Activated CD4-positive, alpha-beta T cell treated with anti-CD3 and anti-CD28 coated beads, Interleukin-2, amount 10 ng/mL, durations not matched to agents 7 days and 5 days (primary cell): ENCODE measurements at regions not wholly inside any gene's neighbourhood (a gene's known extent, or its start where the extent isn't known, plus 50 kb on each side); places are given as distances from the start of the nearest gene placed in this dataset.

Experiments
- CTCF ChIA-PET: fragments of 350-600 bp; sonication (Branson Sonifier 250); formaldehyde crosslinking; loops from one replicate; lab custom pipeline; 2021; ENCODE audit warnings: antibody characterized with exemption; lab: Charles Lee
- POLR2A ChIA-PET: fragments of 350-600 bp; sonication (Branson Sonifier 250); formaldehyde crosslinking; loops from one replicate; lab custom pipeline; 2021; ENCODE audit warnings: antibody characterized with exemption; lab: Charles Lee
- DNase-seq: peaks from one replicate; pipeline ENCODE4 v3.0.0-alpha.2; 2020
- H3K27ac Mint-ChIP-seq: one replicate; pipeline ENCODE4 v1.8.0; 2021; ENCODE audit warnings: mild to moderate bottlenecking, moderate library complexity, mixed read lengths
- H3K27me3 Mint-ChIP-seq: one replicate; pipeline ENCODE4 v1.8.0; 2021; ENCODE audit warnings: mixed read lengths
- H3K36me3 Mint-ChIP-seq: one replicate; pipeline ENCODE4 v1.8.0; 2021; ENCODE audit warnings: low read depth, mixed read lengths
- H3K4me1 Mint-ChIP-seq: one replicate; pipeline ENCODE4 v1.8.0; 2021; ENCODE audit warnings: mixed read lengths
- H3K4me3 Mint-ChIP-seq: one replicate; pipeline ENCODE4 v1.8.0; 2021; ENCODE audit warnings: mild to moderate bottlenecking, moderate library complexity, mixed read lengths
- H3K9me3 Mint-ChIP-seq: one replicate; pipeline ENCODE4 v1.8.0; 2021; ENCODE audit warnings: mixed read lengths

- H3K4me3 Mint-ChIP-seq: no peak overlapping the region
- DNase-seq: no peak
- H3K4me1 Mint-ChIP-seq: no peaks in the 10 kb centered on the region
- H3K36me3 Mint-ChIP-seq: no peaks in the 10 kb centered on the region
- POLR2A ChIA-PET: no interaction called here
- no peaks in the 10 kb centered on the region for H3K27me3 Mint-ChIP-seq
- no peak overlapping the region for H3K27ac Mint-ChIP-seq
- H3K9me3 Mint-ChIP-seq: no peaks in the 10 kb centered on the region
- CTCF ChIA-PET: no interaction called here
Observed at GRCh38 chr11:106468086-106468485, 390.6 kb downstream of the AASDHPPT start.

DNA sequence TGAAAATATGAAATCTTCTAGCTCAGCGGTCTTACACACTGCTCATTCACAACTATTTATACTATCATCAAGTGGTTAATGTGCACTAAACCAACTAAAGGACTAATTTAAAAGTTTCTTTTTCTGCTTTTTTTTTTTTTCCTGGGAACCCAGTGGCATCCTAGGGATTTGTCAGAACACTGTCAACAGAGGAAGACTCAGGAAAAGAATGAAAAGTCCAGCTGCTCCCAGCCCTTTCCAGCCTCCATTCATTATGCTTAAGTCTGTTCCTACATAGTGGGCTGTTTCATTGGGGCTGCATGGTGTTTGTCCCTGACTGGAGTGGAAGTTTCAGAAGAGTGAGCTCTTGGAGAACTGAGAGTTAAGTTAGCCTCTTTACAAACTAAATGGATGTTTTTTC is 391.1 kb downstream of the AASDHPPT start:
- H3K4me3 Mint-ChIP-seq: no peak overlapping the region
- no peak overlapping the region for H3K27ac Mint-ChIP-seq
- H3K4me1 Mint-ChIP-seq: no peaks in the 10 kb centered on the region
- DNase-seq: no peak
- no peaks in the 10 kb centered on the region for H3K27me3 Mint-ChIP-seq
- ChIA-PET POLR2A (no interaction called here), CTCF (no interaction called here)
- H3K9me3 Mint-ChIP-seq: no peaks in the 10 kb centered on the region
- no peaks in the 10 kb centered on the region for H3K36me3 Mint-ChIP-seq

GRCh38 chr11:106470230-106470629 is 392.8 kb downstream of the AASDHPPT start:
- no peak for DNase-seq
- Mint-ChIP-seq H3K27me3 (no peaks in the 10 kb centered on the region), H3K4me1 (no peaks in the 10 kb centered on the region), H3K9me3 (no peaks in the 10 kb centered on the region), H3K4me3 (no peak overlapping the region), H3K27ac (no peak overlapping the region), H3K36me3 (no peaks in the 10 kb centered on the region)
- ChIA-PET POLR2A (no interaction called here), CTCF (no interaction called here)

DNA sequence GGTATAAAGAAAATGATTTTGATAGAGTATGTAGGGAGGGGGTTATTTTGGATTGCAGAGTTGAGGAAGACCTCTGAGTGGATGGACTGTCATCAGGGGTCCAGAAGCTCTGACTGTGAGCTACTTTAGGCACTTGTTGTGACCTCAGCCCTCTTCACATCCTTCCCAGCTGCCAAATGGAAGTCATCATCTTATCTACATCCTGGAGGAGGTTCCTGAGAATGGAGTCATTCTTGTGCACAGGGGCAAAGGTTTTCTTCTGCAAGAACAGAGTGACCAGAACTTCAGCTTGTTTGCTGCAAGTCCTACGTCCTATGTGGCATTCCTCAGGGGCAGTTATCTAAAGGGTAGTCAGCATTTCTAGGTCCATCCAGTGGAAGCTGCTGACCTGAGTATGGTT is 393.8 kb downstream of the AASDHPPT start:
- Mint-ChIP-seq H3K27ac (no peak overlapping the region), H3K36me3 (no peaks in the 10 kb centered on the region), H3K4me1 (no peaks in the 10 kb centered on the region), H3K4me3 (no peak overlapping the region), H3K9me3 (no peaks in the 10 kb centered on the region), H3K27me3 (no peaks in the 10 kb centered on the region)
- ChIA-PET CTCF (no interaction called here), POLR2A (no interaction called here)
- DNase-seq: no peak

DNA sequence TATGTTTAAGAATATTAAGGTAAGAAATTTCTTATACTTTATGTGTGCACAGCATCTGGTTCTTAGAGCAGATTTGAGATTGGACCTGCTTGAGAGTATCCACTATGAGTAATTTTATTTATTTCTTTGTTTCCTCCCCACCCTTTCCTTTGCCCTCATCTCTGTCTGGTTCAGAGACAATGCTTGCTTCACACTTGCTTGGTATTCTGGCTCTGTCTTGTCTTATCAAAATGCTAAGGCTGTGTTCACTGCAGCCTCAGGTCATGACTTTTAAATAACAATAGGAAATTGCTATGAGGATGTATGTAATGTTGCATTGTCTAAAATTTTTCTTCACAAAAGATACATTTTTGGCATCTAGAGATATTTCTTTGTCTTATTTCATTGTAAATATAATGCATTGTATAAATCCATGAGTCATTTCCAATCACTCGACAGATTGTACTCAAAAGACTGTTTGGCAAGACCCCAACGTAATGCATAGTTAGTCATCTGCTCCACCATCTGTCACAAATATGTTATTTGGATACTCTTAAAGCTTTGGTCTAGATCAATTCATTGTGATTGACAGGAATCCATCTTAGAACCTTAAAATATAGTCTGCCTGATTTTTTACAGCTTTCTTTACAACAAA is 395.7 kb downstream of the AASDHPPT start:
- H3K4me3 Mint-ChIP-seq: no peak overlapping the region
- POLR2A ChIA-PET: no interaction called here
- CTCF ChIA-PET: no interaction called here
- no peaks in the 10 kb centered on the region for H3K4me1 Mint-ChIP-seq
- H3K9me3 Mint-ChIP-seq: no peaks in the 10 kb centered on the region
- no peak overlapping the region for H3K27ac Mint-ChIP-seq
- DNase-seq: no peak
- no peaks in the 10 kb centered on the region for H3K27me3 Mint-ChIP-seq
- no peaks in the 10 kb centered on the region for H3K36me3 Mint-ChIP-seq

DNA sequence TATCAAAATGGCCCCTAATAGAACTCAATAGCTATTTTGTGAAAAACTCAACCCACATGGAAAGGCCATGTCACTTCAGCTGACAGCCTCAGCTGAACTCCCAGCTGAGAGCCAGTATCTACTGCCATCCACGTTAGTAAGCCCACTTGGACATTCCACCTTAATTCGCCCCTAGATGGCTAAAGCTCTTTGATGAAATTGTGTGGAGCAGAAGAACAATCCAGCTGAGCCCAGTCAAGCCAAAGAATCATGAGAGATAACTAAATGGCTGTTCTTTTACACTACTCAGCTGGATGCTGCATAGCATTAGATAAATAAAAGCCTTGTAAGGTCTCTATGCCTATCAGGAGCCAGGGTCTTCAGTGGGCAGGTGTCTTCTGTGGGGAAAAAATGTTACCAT is 396.8 kb downstream of the AASDHPPT start:
- POLR2A ChIA-PET: no interaction called here
- Mint-ChIP-seq H3K4me3 (no peak overlapping the region), H3K4me1 (no peaks in the 10 kb centered on the region), H3K36me3 (no peaks in the 10 kb centered on the region), H3K27me3 (no peaks in the 10 kb centered on the region), H3K9me3 (no peaks in the 10 kb centered on the region), H3K27ac (no peak overlapping the region)
- CTCF ChIA-PET: no interaction called here
- DNase-seq: no peak

GRCh38 chr11:106475181-106475580 is 397.7 kb downstream of the AASDHPPT start:
- POLR2A ChIA-PET: no interaction called here
- CTCF ChIA-PET: no interaction called here
- H3K4me1 Mint-ChIP-seq: no peaks in the 10 kb centered on the region
- H3K27me3 Mint-ChIP-seq: no peaks in the 10 kb centered on the region
- H3K4me3 Mint-ChIP-seq: no peak overlapping the region
- no peak overlapping the region for H3K27ac Mint-ChIP-seq
- no peak for DNase-seq
- no peaks in the 10 kb centered on the region for H3K9me3 Mint-ChIP-seq
- H3K36me3 Mint-ChIP-seq: no peaks in the 10 kb centered on the region

GRCh38 chr11:106477776-106478175 is 400.3 kb downstream of the AASDHPPT start:
- Mint-ChIP-seq H3K36me3 (no peaks in the 10 kb centered on the region), H3K4me1 (no peaks in the 10 kb centered on the region), H3K27me3 (no peaks in the 10 kb centered on the region), H3K27ac (no peak overlapping the region), H3K9me3 (no peaks in the 10 kb centered on the region), H3K4me3 (no peak overlapping the region)
- ChIA-PET CTCF (no interaction called here), POLR2A (no interaction called here)
- DNase-seq: no peak

- H3K9me3 Mint-ChIP-seq: peaks cover 1% of the 10 kb centered on the region
- H3K4me1 Mint-ChIP-seq: no peaks in the 10 kb centered on the region
- no peaks in the 10 kb centered on the region for H3K27me3 Mint-ChIP-seq
- H3K36me3 Mint-ChIP-seq: no peaks in the 10 kb centered on the region
- H3K27ac Mint-ChIP-seq: no peak overlapping the region
- DNase-seq: no peak
- ChIA-PET POLR2A (no interaction called here), CTCF (no interaction called here)
- H3K4me3 Mint-ChIP-seq: no peak overlapping the region
Observed at GRCh38 chr11:106479646-106480045, 402.2 kb downstream of the AASDHPPT start.

DNA sequence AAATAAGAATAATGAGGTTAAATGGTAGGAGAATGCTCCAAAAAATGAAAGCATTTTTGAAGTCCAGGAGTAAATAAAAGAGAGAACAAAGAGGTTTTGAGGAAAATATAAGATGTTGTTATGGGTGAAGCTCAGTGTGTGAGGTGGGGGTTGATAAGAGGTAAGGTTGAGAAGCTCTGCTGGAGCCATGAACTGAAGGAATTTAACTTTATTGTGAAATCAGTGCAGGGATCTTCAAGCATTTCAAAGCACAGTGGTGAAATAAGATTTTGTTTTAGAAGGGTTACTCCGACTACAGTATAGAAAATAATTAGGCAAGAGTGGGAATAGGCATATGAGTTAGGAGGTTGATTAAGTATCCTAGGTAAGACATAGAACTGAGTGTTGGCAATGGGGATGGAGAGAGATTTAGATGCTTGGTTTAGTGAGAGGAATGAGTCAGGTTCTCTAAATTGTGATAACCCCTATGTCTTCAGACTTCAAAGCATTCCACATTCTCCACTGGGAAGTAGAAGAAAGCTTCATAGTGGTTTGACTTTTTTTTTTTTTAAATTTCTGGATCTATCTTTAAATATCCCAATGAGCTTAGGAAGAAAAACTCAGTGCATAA is 403.2 kb downstream of the AASDHPPT start:
- no peaks in the 10 kb centered on the region for H3K27me3 Mint-ChIP-seq
- H3K36me3 Mint-ChIP-seq: no peaks in the 10 kb centered on the region
- no peak for DNase-seq
- ChIA-PET CTCF (no interaction called here), POLR2A (interaction anchor here (0.6 kb wide), 1 partner anchor 363 kb away, joined by 3 read pairs; no protein-coding TSS in a partner anchor)
- no peak overlapping the region for H3K27ac Mint-ChIP-seq
- no peak overlapping the region for H3K4me3 Mint-ChIP-seq
- peaks cover 1% of the 10 kb centered on the region for H3K9me3 Mint-ChIP-seq
- H3K4me1 Mint-ChIP-seq: no peaks in the 10 kb centered on the region

DNA sequence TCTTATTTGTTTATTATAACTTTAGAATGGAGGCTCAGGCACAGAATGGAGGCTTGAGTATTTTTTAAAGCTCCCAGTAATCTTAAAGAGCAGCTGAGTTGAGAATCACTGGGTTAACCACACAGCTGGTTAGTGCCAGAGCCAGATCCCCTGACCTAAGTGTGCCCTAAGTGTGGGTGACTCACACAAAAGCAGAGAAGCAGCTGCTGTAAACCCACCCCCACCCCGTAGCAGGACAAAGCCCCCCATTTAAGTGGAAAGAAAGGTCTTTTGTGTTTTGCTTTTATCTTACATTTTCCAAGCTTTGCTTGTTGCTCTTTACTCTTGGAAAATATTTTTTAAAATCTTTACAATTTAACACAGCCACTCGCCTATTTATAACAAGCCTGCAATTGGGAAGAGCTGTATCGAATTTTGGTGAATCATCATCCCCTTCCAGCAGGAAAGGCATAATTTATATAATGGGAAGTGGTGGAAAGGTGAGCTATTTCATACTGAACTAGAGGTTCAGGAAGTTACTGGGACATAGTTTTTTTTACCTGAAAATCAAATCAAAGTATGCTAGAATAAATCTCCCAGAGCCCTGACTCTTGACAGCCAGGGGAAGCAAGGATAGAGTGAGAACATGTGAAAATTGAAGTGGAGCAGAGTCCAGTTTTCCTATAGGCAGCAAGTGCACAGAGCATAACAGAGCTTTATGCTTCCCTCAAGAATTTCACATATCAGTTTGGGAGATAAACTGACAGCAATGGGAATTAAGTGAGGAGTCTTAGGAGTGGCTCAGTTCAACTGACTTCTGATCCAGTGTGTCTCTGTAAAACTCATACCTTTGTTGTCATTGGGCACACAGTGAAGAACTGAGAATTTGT is 405.7 kb downstream of the AASDHPPT start:
- Mint-ChIP-seq H3K36me3 (no peaks in the 10 kb centered on the region), H3K27ac (no peak overlapping the region), H3K4me3 (no peak overlapping the region), H3K27me3 (no peaks in the 10 kb centered on the region), H3K4me1 (no peaks in the 10 kb centered on the region), H3K9me3 (peaks cover 1% of the 10 kb centered on the region)
- DNase-seq: no peak
- POLR2A ChIA-PET: no interaction called here
- CTCF ChIA-PET: no interaction called here

- Mint-ChIP-seq H3K9me3 (no peaks in the 10 kb centered on the region), H3K4me1 (no peaks in the 10 kb centered on the region), H3K27me3 (no peaks in the 10 kb centered on the region), H3K4me3 (no peak overlapping the region), H3K27ac (no peak overlapping the region), H3K36me3 (no peaks in the 10 kb centered on the region)
- DNase-seq: no peak
- ChIA-PET CTCF (no interaction called here), POLR2A (no interaction called here)
Observed at GRCh38 chr11:106491751-106492150, 414.3 kb downstream of the AASDHPPT start.

DNA sequence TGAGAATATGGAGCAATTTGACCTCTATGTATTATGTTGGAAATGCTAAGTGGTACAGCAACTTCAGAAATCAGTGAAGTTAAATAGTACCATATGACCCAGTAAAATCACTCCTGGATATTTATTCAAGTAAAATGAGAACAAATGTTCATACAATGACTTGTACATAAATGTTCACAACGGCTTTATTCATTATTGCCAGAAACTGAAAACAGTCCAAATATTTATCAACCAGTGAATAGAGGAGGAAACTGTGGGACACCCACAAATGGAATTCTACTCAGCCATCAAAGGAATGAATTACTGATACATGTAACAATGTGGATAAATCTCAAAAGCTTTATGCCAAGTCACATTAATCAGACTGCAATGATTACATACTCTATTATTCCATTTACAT is 416.3 kb downstream of the AASDHPPT start:
- Mint-ChIP-seq H3K27me3 (no peaks in the 10 kb centered on the region), H3K36me3 (no peaks in the 10 kb centered on the region), H3K9me3 (no peaks in the 10 kb centered on the region), H3K4me1 (no peaks in the 10 kb centered on the region), H3K27ac (no peak overlapping the region), H3K4me3 (no peak overlapping the region)
- no peak for DNase-seq
- POLR2A ChIA-PET: no interaction called here
- CTCF ChIA-PET: no interaction called here
